ENCODE measurements at regions not wholly inside any gene's neighbourhood (a gene's known extent, or its start where the extent isn't known, plus 50 kb on each side); places are given as distances from the start of the nearest gene placed in this dataset.

- Mint-ChIP-seq H3K36me3 (ENCODE audit: insufficient read depth, unreplicated experiment) (no peaks in the 10 kb centered on the region), H3K4me1 (ENCODE audit: low read depth, unreplicated experiment) (no peaks in the 10 kb centered on the region), H3K27me3 (ENCODE audit: unreplicated experiment) (no peaks in the 10 kb centered on the region), H3K27ac (ENCODE audit: unreplicated experiment) (no peak overlapping the region), H3K4me3 (ENCODE audit: low read depth, unreplicated experiment) (no peak overlapping the region), H3K9me3 (ENCODE audit: low read depth, unreplicated experiment) (no peaks in the 10 kb centered on the region)
- no peak for DNase-seq
- intact Hi-C loops (cut with micrococcal nuclease; ENCODE audit: unreplicated experiment) = no loop called here
- CTCF ChIA-PET = no interaction called here
- no TSS peak for BruUV-seq (replicated peaks)
- TF ChIP-seq, protein P1, sequence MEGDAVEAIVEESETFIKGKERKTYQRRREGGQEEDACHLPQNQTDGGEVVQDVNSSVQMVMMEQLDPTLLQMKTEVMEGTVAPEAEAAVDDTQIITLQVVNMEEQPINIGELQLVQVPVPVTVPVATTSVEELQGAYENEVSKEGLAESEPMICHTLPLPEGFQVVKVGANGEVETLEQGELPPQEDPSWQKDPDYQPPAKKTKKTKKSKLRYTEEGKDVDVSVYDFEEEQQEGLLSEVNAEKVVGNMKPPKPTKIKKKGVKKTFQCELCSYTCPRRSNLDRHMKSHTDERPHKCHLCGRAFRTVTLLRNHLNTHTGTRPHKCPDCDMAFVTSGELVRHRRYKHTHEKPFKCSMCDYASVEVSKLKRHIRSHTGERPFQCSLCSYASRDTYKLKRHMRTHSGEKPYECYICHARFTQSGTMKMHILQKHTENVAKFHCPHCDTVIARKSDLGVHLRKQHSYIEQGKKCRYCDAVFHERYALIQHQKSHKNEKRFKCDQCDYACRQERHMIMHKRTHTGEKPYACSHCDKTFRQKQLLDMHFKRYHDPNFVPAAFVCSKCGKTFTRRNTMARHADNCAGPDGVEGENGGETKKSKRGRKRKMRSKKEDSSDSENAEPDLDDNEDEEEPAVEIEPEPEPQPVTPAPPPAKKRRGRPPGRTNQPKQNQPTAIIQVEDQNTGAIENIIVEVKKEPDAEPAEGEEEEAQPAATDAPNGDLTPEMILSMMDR (IDR thresholded peaks at IDR 0.05; ENCODE audit: unreplicated experiment) = no peak
Observed at GRCh38 chr21:24050231-24050630, 1557.0 kb downstream of the MRPL39 start.

GRCh38 chr21:24046829-24047443 is 1560.3 kb downstream of the MRPL39 start:
- no peaks in the 10 kb centered on the region for H3K27me3 Mint-ChIP-seq (ENCODE audit: unreplicated experiment)
- TF ChIP-seq, protein P1 (IDR thresholded peaks at IDR 0.05; ENCODE audit: unreplicated experiment) = no peak
- no TSS peak for BruUV-seq (replicated peaks)
- H3K27ac Mint-ChIP-seq (ENCODE audit: unreplicated experiment) = no peak overlapping the region
- H3K4me3 Mint-ChIP-seq (ENCODE audit: low read depth, unreplicated experiment) = no peak overlapping the region
- no peaks in the 10 kb centered on the region for H3K36me3 Mint-ChIP-seq (ENCODE audit: insufficient read depth, unreplicated experiment)
- intact Hi-C loops (cut with micrococcal nuclease; ENCODE audit: unreplicated experiment) = no loop called here
- H3K9me3 Mint-ChIP-seq (ENCODE audit: low read depth, unreplicated experiment) = no peaks in the 10 kb centered on the region
- no peak for DNase-seq
- CTCF ChIA-PET = interaction anchor here (0.6 to 0.7 kb wide), 2 partner anchors 10 to 345 kb away, joined by 4 to 5 read pairs; no protein-coding TSS in a partner anchor
- no peaks in the 10 kb centered on the region for H3K4me1 Mint-ChIP-seq (ENCODE audit: low read depth, unreplicated experiment)

- H3K9me3 Mint-ChIP-seq (ENCODE audit: low read depth, unreplicated experiment) = no peaks in the 10 kb centered on the region
- H3K27ac Mint-ChIP-seq (ENCODE audit: unreplicated experiment) = no peak overlapping the region
- CTCF ChIA-PET = interaction anchor here (0.7 to 1.0 kb wide), 2 partner anchors 51 to 192 kb away, joined by 3 read pairs; no protein-coding TSS in a partner anchor
- H3K4me1 Mint-ChIP-seq (ENCODE audit: low read depth, unreplicated experiment) = no peaks in the 10 kb centered on the region
- no peak overlapping the region for H3K4me3 Mint-ChIP-seq (ENCODE audit: low read depth, unreplicated experiment)
- peak; percentile 55 for DNase-seq
- no peaks in the 10 kb centered on the region for H3K36me3 Mint-ChIP-seq (ENCODE audit: insufficient read depth, unreplicated experiment)
- H3K27me3 Mint-ChIP-seq (ENCODE audit: unreplicated experiment) = no peaks in the 10 kb centered on the region
- TF ChIP-seq, protein P1 (IDR thresholded peaks at IDR 0.05; ENCODE audit: unreplicated experiment) = no peak
- BruUV-seq (replicated peaks) = no TSS peak
- intact Hi-C loops (cut with micrococcal nuclease; ENCODE audit: unreplicated experiment) = no loop called here
Observed at GRCh38 chr21:24045775-24046215, 1561.5 kb downstream of the MRPL39 start.

- intact Hi-C loops (cut with micrococcal nuclease; ENCODE audit: unreplicated experiment) = no loop called here
- H3K27me3 Mint-ChIP-seq (ENCODE audit: unreplicated experiment) = no peaks in the 10 kb centered on the region
- no peaks in the 10 kb centered on the region for H3K4me1 Mint-ChIP-seq (ENCODE audit: low read depth, unreplicated experiment)
- TF ChIP-seq, protein P1 (IDR thresholded peaks at IDR 0.05; ENCODE audit: unreplicated experiment) = no peak
- no peak for DNase-seq
- CTCF ChIA-PET = interaction anchor here (0.7 to 1.0 kb wide), 2 partner anchors 51 to 192 kb away, joined by 3 read pairs; no protein-coding TSS in a partner anchor
- no peak overlapping the region for H3K27ac Mint-ChIP-seq (ENCODE audit: unreplicated experiment)
- no TSS peak for BruUV-seq (replicated peaks)
- H3K4me3 Mint-ChIP-seq (ENCODE audit: low read depth, unreplicated experiment) = no peak overlapping the region
- H3K9me3 Mint-ChIP-seq (ENCODE audit: low read depth, unreplicated experiment) = no peaks in the 10 kb centered on the region
- no peaks in the 10 kb centered on the region for H3K36me3 Mint-ChIP-seq (ENCODE audit: insufficient read depth, unreplicated experiment)
Observed at GRCh38 chr21:24045373-24045772, 1561.9 kb downstream of the MRPL39 start.

All from Calu3 (cell line).